NK-92 (cell line): ENCODE measurements at regions not wholly inside any gene's neighbourhood (a gene's known extent, or its start where the extent isn't known, plus 50 kb on each side); places are given as distances from the start of the nearest gene placed in this dataset.

Experiments used
- DNase-seq: peaks from one replicate; lab custom pipeline; 2025; ENCODE audit not compliant: unreplicated experiment; lab: John Stamatoyannopoulos, UW

GRCh38 chr13:78719367-78719766 is 60.4 kb upstream of the OBI1 start:
- no peak for DNase-seq

GRCh38 chr13:78714717-78715116 is 55.8 kb upstream of the OBI1 start:
- DNase-seq: no peak

- DNase-seq: no peak
Observed at GRCh38 chr13:78712831-78713230, 53.9 kb upstream of the OBI1 start.

- no peak for DNase-seq
Observed at GRCh38 chr13:78709028-78709427, 50.1 kb upstream of the OBI1 start.
